ENCODE measurements at regions not wholly inside any gene's neighbourhood (a gene's known extent, or its start where the extent isn't known, plus 50 kb on each side); places are given as distances from the start of the nearest gene placed in this dataset.
"Not testable (repeated sequence)": the region's sequence is repeated elsewhere in the genome, so short reads cannot be mapped to it uniquely, and the experiment has no call there.

DNA sequence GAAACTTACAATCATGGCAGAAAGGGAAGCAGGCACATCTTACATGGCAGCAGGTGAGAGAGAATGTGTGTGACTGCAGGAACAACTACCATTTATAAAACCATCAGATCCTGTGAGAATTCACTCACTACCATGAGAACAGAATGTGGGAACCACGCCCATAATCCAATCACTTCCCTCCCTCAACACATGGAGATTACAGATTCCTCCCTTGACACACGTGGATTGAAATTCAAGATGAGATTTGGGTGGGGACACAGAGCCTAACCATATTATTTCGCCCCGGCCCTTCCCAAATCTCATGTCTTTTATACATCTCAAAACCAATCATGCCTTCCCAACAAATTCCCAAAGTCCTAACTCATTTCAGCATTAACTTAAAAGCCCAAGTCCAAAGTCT, 203.6 kb downstream of the C12orf75 start:
- Histone ChIP-seq H3K9me3 (ENCODE audit: control insufficient read depth, insufficient read depth, low read length) (peaks cover 4% of the 10 kb centered on the region), H3K4me1 (ENCODE audit: control insufficient read depth, insufficient read depth, low read length) (no peaks in the 10 kb centered on the region), H3K4me3 (ENCODE audit: low read length) (no peak overlapping the region), H3K27me3 (ENCODE audit: control insufficient read depth, insufficient read depth, low read length) (no peaks in the 10 kb centered on the region), H3K27ac (ENCODE audit: low read length) (no peak overlapping the region), H3K36me3 (ENCODE audit: control insufficient read depth, insufficient read depth, low read length) (no peaks in the 10 kb centered on the region)
- Mint-ChIP-seq H3K27ac (no peak overlapping the region), H3K4me3 (no peak overlapping the region), H3K9me3 (peaks cover 0 to 2% of the 10 kb centered on the region in 2 donors), H3K36me3 (no peaks in the 10 kb centered on the region), H3K27me3 (ENCODE audit: low read depth in 2 of 2) (peaks cover 0 to 4% of the 10 kb centered on the region in 2 donors), H3K4me1 (no peaks in the 10 kb centered on the region)
- DNase-seq: no peak
- 84% methylated on average over 4 of the region's 4 CpGs for WGBS (ENCODE audit: insufficient coverage)
- TF ChIP-seq, protein P1, sequence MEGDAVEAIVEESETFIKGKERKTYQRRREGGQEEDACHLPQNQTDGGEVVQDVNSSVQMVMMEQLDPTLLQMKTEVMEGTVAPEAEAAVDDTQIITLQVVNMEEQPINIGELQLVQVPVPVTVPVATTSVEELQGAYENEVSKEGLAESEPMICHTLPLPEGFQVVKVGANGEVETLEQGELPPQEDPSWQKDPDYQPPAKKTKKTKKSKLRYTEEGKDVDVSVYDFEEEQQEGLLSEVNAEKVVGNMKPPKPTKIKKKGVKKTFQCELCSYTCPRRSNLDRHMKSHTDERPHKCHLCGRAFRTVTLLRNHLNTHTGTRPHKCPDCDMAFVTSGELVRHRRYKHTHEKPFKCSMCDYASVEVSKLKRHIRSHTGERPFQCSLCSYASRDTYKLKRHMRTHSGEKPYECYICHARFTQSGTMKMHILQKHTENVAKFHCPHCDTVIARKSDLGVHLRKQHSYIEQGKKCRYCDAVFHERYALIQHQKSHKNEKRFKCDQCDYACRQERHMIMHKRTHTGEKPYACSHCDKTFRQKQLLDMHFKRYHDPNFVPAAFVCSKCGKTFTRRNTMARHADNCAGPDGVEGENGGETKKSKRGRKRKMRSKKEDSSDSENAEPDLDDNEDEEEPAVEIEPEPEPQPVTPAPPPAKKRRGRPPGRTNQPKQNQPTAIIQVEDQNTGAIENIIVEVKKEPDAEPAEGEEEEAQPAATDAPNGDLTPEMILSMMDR (IDR thresholded peaks at IDR 0.05): no peak
- intact Hi-C loops (cut with micrococcal nuclease): no loop called here
- ATAC-seq: no peak

DNA sequence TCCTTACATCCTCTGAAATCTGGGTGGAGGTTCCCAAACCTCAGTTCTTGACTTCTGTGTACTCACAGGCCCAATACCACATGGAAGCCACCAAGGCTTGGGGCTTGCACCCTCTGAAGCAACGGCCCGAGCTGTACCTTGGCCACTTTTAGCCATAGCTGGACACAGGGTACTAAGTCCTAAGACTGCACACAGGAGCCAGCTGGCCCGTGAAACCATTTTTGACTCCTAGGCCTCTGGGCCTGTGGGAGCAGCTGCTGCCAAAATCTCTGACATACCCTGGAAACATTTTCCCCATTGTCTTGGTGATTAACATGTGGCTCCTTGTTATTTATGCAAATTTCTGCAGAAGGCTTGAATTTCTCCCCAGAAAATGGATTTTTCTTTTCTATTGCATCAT, 204.5 kb downstream of the C12orf75 start:
- ATAC-seq; intact Hi-C loops (cut with micrococcal nuclease); H3K4me3 Mint-ChIP-seq; H3K9me3 Mint-ChIP-seq; H3K27ac Mint-ChIP-seq; H3K27me3 ChIP-seq (ENCODE audit: control insufficient read depth, insufficient read depth, low read length); H3K4me1 ChIP-seq (ENCODE audit: control insufficient read depth, insufficient read depth, low read length); H3K4me1 Mint-ChIP-seq; H3K4me3 ChIP-seq (ENCODE audit: low read length); H3K36me3 Mint-ChIP-seq; H3K36me3 ChIP-seq (ENCODE audit: control insufficient read depth, insufficient read depth, low read length); H3K27ac ChIP-seq (ENCODE audit: low read length); DNase-seq; H3K27me3 Mint-ChIP-seq (ENCODE audit: low read depth in 2 of 2); H3K9me3 ChIP-seq (ENCODE audit: control insufficient read depth, insufficient read depth, low read length): not testable (repeated sequence)
- WGBS (ENCODE audit: insufficient coverage): 93% methylated on average over 3 of the region's 3 CpGs

DNA sequence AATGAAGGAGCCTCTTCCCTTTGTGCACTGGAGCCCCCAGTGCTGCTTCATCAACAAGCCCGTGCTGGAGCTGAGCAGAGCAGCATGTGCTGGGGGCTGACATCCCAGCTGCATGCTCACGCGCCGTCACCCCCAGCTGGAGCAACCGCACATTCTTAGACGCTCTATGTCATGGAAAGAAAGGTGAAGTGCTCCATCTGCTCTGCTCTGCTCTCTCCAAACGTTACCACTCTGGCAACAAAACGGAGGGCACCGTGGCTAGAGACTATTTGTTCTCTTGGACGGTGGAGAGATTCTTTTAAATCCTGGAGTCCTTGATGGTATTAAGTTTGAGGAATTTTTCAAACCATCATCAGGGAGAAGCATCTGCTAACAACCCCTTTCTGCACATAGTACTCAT, 208.4 kb downstream of the C12orf75 start:
- 90% methylated on average over 10 of the region's 10 CpGs for whole genome bisulfite sequencing (ENCODE audit: insufficient coverage)
- H3K27me3 Mint-ChIP-seq (ENCODE audit: low read depth in 2 of 2): no peaks in the 10 kb centered on the region
- no peaks in the 10 kb centered on the region for H3K4me1 Mint-ChIP-seq
- intact Hi-C loops (cut with micrococcal nuclease): no loop called here
- H3K4me3 ChIP-seq (ENCODE audit: low read length): no peak overlapping the region
- H3K36me3 Mint-ChIP-seq: no peaks in the 10 kb centered on the region
- H3K9me3 Mint-ChIP-seq: no peaks in the 10 kb centered on the region
- peaks cover 4% of the 10 kb centered on the region for H3K9me3 ChIP-seq (ENCODE audit: control insufficient read depth, insufficient read depth, low read length)
- H3K4me1 ChIP-seq (ENCODE audit: control insufficient read depth, insufficient read depth, low read length): no peaks in the 10 kb centered on the region
- DNase-seq (no peak), ATAC-seq (no peak)
- no peak overlapping the region for H3K4me3 Mint-ChIP-seq
- H3K27ac ChIP-seq (ENCODE audit: low read length): no peak overlapping the region
- no peaks in the 10 kb centered on the region for H3K27me3 ChIP-seq (ENCODE audit: control insufficient read depth, insufficient read depth, low read length)
- no peak overlapping the region for H3K27ac Mint-ChIP-seq
- TF ChIP-seq, protein P1 (IDR thresholded peaks at IDR 0.05): no peak
- H3K36me3 ChIP-seq (ENCODE audit: control insufficient read depth, insufficient read depth, low read length): no peaks in the 10 kb centered on the region

DNA sequence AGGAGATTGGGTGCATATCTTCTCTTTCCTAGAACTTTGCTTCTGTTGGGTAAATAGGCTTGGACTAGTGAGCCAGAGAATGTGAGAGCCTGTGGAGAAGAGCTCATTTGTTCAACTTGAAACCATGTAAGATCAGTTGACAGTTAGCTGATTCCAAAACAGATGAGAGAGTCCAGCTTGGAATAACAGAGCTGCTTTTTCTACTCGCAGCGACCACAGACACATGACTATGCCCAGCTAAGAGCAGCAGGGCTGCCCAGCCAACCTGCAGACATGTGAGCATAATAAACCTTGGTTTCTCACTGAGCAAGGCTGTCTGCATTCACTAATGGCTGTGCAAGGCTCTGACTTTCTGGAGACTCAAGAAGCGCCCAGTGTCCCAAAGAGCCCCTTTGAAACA, 209.2 kb downstream of the C12orf75 start:
- Histone ChIP-seq H3K27me3 (ENCODE audit: control insufficient read depth, insufficient read depth, low read length) (no peaks in the 10 kb centered on the region), H3K36me3 (ENCODE audit: control insufficient read depth, insufficient read depth, low read length) (no peaks in the 10 kb centered on the region), H3K27ac (ENCODE audit: low read length) (no peak overlapping the region), H3K9me3 (ENCODE audit: control insufficient read depth, insufficient read depth, low read length) (peaks cover 3% of the 10 kb centered on the region), H3K4me3 (ENCODE audit: low read length) (no peak overlapping the region), H3K4me1 (ENCODE audit: control insufficient read depth, insufficient read depth, low read length) (no peaks in the 10 kb centered on the region)
- peaks cover 0 to 2% of the 10 kb centered on the region in 2 donors for H3K27me3 Mint-ChIP-seq (ENCODE audit: low read depth in 2 of 2)
- ATAC-seq (no peak), DNase-seq (no peak)
- intact Hi-C loops (cut with micrococcal nuclease): no loop called here
- TF ChIP-seq, protein P1 (IDR thresholded peaks at IDR 0.05): no peak
- no peak overlapping the region for H3K4me3 Mint-ChIP-seq
- 73% methylated on average over 3 of the region's 3 CpGs for WGBS (ENCODE audit: insufficient coverage)
- H3K36me3 Mint-ChIP-seq: no peaks in the 10 kb centered on the region
- no peaks in the 10 kb centered on the region for H3K9me3 Mint-ChIP-seq
- no peaks in the 10 kb centered on the region for H3K4me1 Mint-ChIP-seq
- H3K27ac Mint-ChIP-seq: no peak overlapping the region

Measured in natural killer cell (primary cell).